DMS153 (cell line): ENCODE measurements at regions not wholly inside any gene's neighbourhood (a gene's known extent, or its start where the extent isn't known, plus 50 kb on each side); places are given as distances from the start of the nearest gene placed in this dataset.

ENCODE experiments used
- DNase-seq: peaks from one replicate; lab custom pipeline; 2025; lab: John Stamatoyannopoulos, UW

DNA sequence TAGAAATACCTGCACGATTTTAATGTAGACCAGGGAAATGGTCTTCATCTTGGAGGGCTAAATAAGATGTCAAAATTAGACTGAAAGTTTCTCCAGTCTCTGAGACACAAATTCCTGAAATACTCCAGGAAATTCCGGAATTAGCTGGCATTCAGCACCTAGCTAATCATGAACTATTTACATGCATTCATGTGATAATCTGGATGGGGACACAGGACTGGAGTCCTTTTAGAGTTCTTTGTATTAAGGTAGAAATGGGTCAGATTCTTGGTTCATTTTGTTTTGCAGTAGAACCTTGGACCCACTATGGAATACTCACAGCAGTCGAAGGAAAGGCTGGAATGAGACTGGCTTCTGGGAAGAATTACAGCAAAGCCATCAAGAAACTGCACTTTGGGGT lies 65.3 kb upstream of the MDFIC start:
- no peak for DNase-seq

DNA sequence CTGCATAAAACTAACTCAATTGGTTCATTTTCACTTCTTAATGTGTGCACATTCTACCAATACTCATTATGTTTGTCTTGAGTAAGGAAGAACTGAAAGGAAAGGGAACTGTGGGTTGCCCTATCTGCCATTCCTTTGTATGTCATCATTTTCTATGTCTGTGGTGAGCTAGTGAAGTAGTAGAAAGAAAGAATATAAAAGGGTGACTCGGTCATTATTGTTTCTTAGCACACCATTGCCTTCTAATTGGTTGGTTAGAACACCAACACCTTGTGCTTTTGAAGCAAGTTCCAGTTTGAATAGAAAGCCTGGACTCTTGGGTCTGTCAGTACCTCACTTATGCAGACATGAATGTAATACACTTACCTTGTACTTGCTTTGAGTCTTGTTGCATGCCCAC lies 64.3 kb upstream of the MDFIC start:
- no peak for DNase-seq

DNA sequence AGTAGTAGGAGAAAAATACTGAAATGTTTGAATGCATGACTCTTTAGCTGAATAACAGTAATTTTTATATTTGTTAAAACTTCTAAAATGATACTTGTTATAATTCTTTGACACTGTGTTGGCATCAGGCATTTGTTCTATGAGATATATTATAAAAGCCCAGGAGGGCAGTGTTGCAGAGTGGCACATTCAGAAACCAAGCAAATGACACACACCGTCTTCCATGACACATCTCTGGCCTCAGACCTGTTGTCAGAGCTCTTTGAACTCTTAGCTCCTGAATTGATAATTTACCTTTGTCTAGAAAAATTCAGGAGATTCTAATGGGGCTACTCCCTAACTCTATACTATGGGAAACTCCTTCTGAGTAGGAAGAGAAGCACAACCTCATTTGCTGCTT lies 62.4 kb upstream of the MDFIC start:
- no peak for DNase-seq

DNA sequence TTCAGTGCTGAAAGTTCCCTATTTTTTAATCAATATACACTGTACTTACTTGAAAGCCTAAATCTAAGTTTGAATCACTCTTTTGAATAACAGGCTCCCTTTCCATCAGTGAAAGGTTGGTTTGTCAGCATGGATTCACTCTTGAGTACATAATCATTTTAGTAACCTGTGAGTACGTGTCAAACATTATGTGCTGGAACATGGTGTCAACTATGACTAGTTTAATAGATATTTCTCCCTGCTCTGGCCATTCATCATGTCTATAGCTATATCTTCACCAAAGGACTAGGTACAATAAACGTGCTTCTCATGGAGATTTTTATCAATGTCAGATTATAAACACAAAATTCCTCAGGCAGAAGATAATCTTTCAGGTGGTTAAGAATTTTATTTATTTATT lies 61.7 kb upstream of the MDFIC start:
- no peak for DNase-seq

DNA sequence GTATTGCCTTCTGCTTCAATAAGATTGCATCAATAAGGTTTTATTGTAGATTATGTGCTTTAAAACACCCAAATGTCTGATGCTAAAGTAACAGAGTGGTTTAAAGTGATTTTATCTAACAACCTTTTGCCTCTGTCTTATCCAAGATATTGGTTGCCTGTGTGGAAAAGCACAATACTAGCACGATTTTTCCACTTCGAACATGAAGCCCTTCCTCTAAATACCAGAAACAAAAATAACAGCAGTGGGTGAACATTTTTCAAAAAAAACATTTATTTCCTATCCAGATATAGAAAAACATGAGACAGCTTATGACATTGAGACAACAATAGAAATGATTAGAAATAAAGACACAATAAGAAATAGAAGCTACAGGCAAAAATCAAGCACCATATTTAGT lies 59.5 kb upstream of the MDFIC start:
- no peak for DNase-seq

DNA sequence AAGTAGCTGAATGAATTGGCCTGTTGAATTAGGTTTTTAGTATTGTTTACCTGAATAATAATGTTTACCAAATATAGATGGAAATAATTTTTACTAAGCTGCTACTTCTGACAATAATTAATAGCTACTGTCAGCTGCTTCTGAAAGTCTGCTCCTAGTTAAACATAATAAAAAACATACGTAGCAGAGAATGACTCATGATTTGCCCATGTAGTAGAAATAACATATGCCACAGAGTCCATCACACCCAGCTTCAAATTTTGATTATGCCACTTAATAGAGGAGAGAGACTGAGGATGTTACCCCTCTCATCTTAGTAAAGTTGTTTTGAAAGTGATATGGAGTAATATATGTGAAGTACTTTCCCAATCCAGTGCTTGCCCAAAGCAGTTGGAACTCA lies 57.6 kb upstream of the MDFIC start:
- DNase-seq: no peak

DNA sequence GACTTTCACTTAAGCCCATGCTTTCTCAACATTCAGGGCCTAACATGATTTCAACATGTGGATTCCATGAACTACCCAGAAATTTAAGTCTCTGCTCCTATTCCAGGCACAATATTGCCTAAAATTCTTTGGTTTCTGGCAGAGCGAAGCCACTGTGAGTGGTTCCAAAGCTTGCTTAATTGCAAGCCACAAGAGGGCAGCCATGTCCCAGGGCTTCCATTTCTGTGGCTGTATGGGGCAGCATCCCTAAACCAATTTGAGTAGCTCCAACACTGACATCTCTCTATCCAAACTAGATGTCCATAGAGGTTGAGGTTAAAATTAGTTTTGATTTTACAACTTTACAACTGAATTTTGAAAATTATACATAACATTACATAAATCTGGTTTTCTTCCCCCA lies 56.3 kb upstream of the MDFIC start:
- no peak for DNase-seq
